Left ventricle myocardium inferior (tissue), 1 donor: ENCODE measurements at regions not wholly inside any gene's neighbourhood (a gene's known extent, or its start where the extent isn't known, plus 50 kb on each side); places are given as distances from the start of the nearest gene placed in this dataset.

Source experiments
- DNase-seq: peaks from one replicate; pipeline ENCODE4 v3.0.0-alpha.2; 2020
- H3K27ac ChIP-seq: fragments of 200-600 bp; replicated peaks from 2 replicates; pipeline ENCODE4 v1.8.0; 2021
- H3K27me3 ChIP-seq: fragments of 200-600 bp; 2 replicates; pipeline ENCODE4 v1.8.0; 2021; ENCODE audit warnings: low read depth
- H3K36me3 ChIP-seq: fragments of 200-600 bp; 2 replicates; pipeline ENCODE4 v1.8.0; 2021
- H3K4me1 ChIP-seq: fragments of 200-600 bp; 2 replicates; pipeline ENCODE4 v1.8.0; 2021
- H3K4me3 ChIP-seq: fragments of 200-600 bp; 2 replicates; pipeline ENCODE4 v1.8.0; 2021; ENCODE audit warnings: mild to moderate bottlenecking, moderate library complexity
- H3K9me3 ChIP-seq: fragments of 200-600 bp; replicated peaks from 2 replicates; pipeline ENCODE4 v1.8.0; 2021
- CTCF ChIP-seq: fragments of 200-600 bp; IDR thresholded peaks from 2 replicates; pipeline ENCODE4 v1.8.0; 2021; ENCODE audit warnings: antibody characterized with exemption, mild to moderate bottlenecking, borderline replicate concordance
- intact Hi-C: fragments of 100-400 bp; cut with micrococcal nuclease; formaldehyde crosslinking; loops from one replicate; pipeline ENCODE4 v1.11.0; 2022
- donor health status: DM: no; HTN: yes; CAD: no; lungs with severe emphysema.

GRCh38 chr13:85935868-85936467 lies 136.7 kb upstream of the SLITRK6 start:
- DNase-seq: no peak
- Histone ChIP-seq H3K4me1 (no peaks in the 10 kb centered on the region), H3K27me3 (no peaks in the 10 kb centered on the region), H3K9me3 (peaks cover 63% of the 10 kb centered on the region), H3K27ac (no peak overlapping the region), H3K36me3 (no peaks in the 10 kb centered on the region), H3K4me3 (no peak overlapping the region)
- no peak for TF ChIP-seq CTCF
- intact Hi-C loops: no loop called here

GRCh38 chr13:85930108-85930507 lies 130.9 kb upstream of the SLITRK6 start:
- Histone ChIP-seq H3K4me3 (no peak overlapping the region), H3K27ac (no peak overlapping the region), H3K27me3 (no peaks in the 10 kb centered on the region), H3K9me3 (peaks cover 36% of the 10 kb centered on the region), H3K36me3 (no peaks in the 10 kb centered on the region), H3K4me1 (no peaks in the 10 kb centered on the region)
- intact Hi-C loops: no loop called here
- no peak for DNase-seq
- TF ChIP-seq CTCF: no peak

- intact Hi-C loops: no loop called here
- no peak overlapping the region for H3K4me3 ChIP-seq
- no peaks in the 10 kb centered on the region for H3K36me3 ChIP-seq
- H3K27me3 ChIP-seq: no peaks in the 10 kb centered on the region
- no peak overlapping the region for H3K27ac ChIP-seq
- TF ChIP-seq CTCF: no peak
- no peak for DNase-seq
- peaks cover 46% of the 10 kb centered on the region for H3K9me3 ChIP-seq
- no peaks in the 10 kb centered on the region for H3K4me1 ChIP-seq
Observed at GRCh38 chr13:85910962-85911361, 111.7 kb upstream of the SLITRK6 start.

- intact Hi-C loops: no loop called here
- Histone ChIP-seq H3K36me3 (no peaks in the 10 kb centered on the region), H3K4me3 (no peak overlapping the region), H3K27me3 (no peaks in the 10 kb centered on the region), H3K4me1 (no peaks in the 10 kb centered on the region), H3K9me3 (peaks cover 7% of the 10 kb centered on the region), H3K27ac (no peak overlapping the region)
- no peak for DNase-seq
- no peak for TF ChIP-seq CTCF
Observed at GRCh38 chr13:85900521-85900920, 101.3 kb upstream of the SLITRK6 start.

GRCh38 chr13:85896516-85897450 lies 97.6 kb upstream of the SLITRK6 start:
- no peak for DNase-seq
- H3K36me3 ChIP-seq: no peaks in the 10 kb centered on the region
- intact Hi-C loops: no loop called here
- H3K4me1 ChIP-seq: no peaks in the 10 kb centered on the region
- H3K27ac ChIP-seq: no peak overlapping the region
- H3K9me3 ChIP-seq: peaks cover 7% of the 10 kb centered on the region
- no peak overlapping the region for H3K4me3 ChIP-seq
- H3K27me3 ChIP-seq: no peaks in the 10 kb centered on the region
- no peak for TF ChIP-seq CTCF
